SU-DHL-6 (cell line): ENCODE measurements at regions not wholly inside any gene's neighbourhood (a gene's known extent, or its start where the extent isn't known, plus 50 kb on each side); places are given as distances from the start of the nearest gene placed in this dataset.

Experiments used
- H2AFZ ChIP-seq: fragments of 200-600 bp; sonication (generic); 2 replicates; pipeline ENCODE4 v1.6.1; 2014; ENCODE audit warnings: low read depth, mild to moderate bottlenecking, moderate library complexity, mixed read lengths, antibody characterized with exemption, low read length; ENCODE audit not compliant: severe bottlenecking
- H3F3A ChIP-seq: fragments of 200-600 bp; shearing (Covaris generic); 2 replicates; pipeline ENCODE4 v1.6.0; 2016; ENCODE audit warnings: antibody characterized with exemption, mild to moderate bottlenecking; ENCODE audit not compliant: insufficient read depth
- H3K27ac ChIP-seq: fragments of 200-600 bp; sonication (generic); 2 replicates; pipeline ENCODE4 v1.5.1; 2016; ENCODE audit warnings: low read depth, mild to moderate bottlenecking, low read length, moderate library complexity, mixed read lengths
- H3K27me3 ChIP-seq: fragments of 200-600 bp; sonication (generic), shearing (Covaris generic); 2 replicates; pipeline ENCODE4 v1.6.0; 2014; ENCODE audit warnings: mild to moderate bottlenecking, low read length
- H3K36me3 ChIP-seq: fragments of 200-600 bp; sonication (generic); 2 replicates; pipeline ENCODE4 v1.6.1; 2014; ENCODE audit warnings: mild to moderate bottlenecking, low read length, mixed read lengths
- H3K4me2 ChIP-seq: fragments of 300-600, 200-600 bp; shearing (Covaris generic), sonication (generic); 2 replicates; pipeline ENCODE4 v1.6.0; 2014; ENCODE audit warnings: low read length, low read depth, mild to moderate bottlenecking; ENCODE audit not compliant: poor library complexity, severe bottlenecking
- H3K4me3 ChIP-seq: fragments of 200-600 bp; sonication (generic); 2 replicates; pipeline ENCODE4 v1.5.1; 2014; ENCODE audit warnings: antibody characterized with exemption, low read length, mild to moderate bottlenecking, mixed read lengths; ENCODE audit not compliant: insufficient read depth, poor library complexity, severe bottlenecking
- H3K79me2 ChIP-seq: fragments of 200-600 bp; sonication (generic); 2 replicates; pipeline ENCODE4 v1.6.1; 2014; ENCODE audit warnings: mild to moderate bottlenecking, low read length, moderate library complexity; ENCODE audit not compliant: insufficient read depth
- H3K9ac ChIP-seq: fragments of 200-600 bp; sonication (generic); 2 replicates; pipeline ENCODE4 v1.7.0; 2014; ENCODE audit warnings: mild to moderate bottlenecking, low read length
- H3K9me2 ChIP-seq: fragments of 200-600 bp; sonication (generic); replicated peaks from 2 replicates; pipeline ENCODE4 v1.6.1; 2014; ENCODE audit warnings: low read length; ENCODE audit not compliant: insufficient read depth
- H3K9me3 ChIP-seq: fragments of 200-600 bp; sonication (generic); 2 replicates; pipeline ENCODE4 v1.6.1; 2014; ENCODE audit warnings: low read length, mixed read lengths; ENCODE audit not compliant: insufficient read depth
- H4K20me1 ChIP-seq: fragments of 200-600 bp; sonication (generic); 2 replicates; pipeline ENCODE4 v1.6.1; 2014; ENCODE audit warnings: low read depth, mild to moderate bottlenecking, antibody characterized with exemption, low read length, moderate library complexity, mixed read lengths
- CTCF ChIP-seq: fragments of 200-600 bp; sonication (generic); IDR thresholded peaks from one replicate; pipeline ENCODE4 v1.5.1; 2017; ENCODE audit warnings: antibody characterized with exemption, mild to moderate bottlenecking, low read length, moderate library complexity; ENCODE audit not compliant: insufficient read depth, poor library complexity, severe bottlenecking
- EZH2phosphoT487 ChIP-seq: fragments of 200-600 bp; sonication (generic), shearing (Covaris generic); conservative IDR thresholded peaks from 2 replicates; pipeline ENCODE4 v1.6.1; 2018; ENCODE audit warnings: mild to moderate bottlenecking, antibody characterized with exemption, low read length, moderate library complexity, mixed read lengths

GRCh38 chr16:49058382-49058781, 223.3 kb downstream of the CBLN1 start:
- no peaks in the 10 kb centered on the region for H3K79me2 ChIP-seq
- no peaks in the 10 kb centered on the region for H3K27me3 ChIP-seq
- H3F3A ChIP-seq = no peaks in the 10 kb centered on the region
- no peak overlapping the region for H3K9ac ChIP-seq
- H2AFZ ChIP-seq = no peak overlapping the region
- no peak overlapping the region for H3K4me2 ChIP-seq
- no peaks in the 10 kb centered on the region for H3K9me3 ChIP-seq
- H4K20me1 ChIP-seq = no peaks in the 10 kb centered on the region
- H3K9me2 ChIP-seq = no peaks in the 10 kb centered on the region
- H3K27ac ChIP-seq = no peak overlapping the region
- no peak for TF ChIP-seq CTCF
- no peak for TF ChIP-seq EZH2phosphoT487
- no peak overlapping the region for H3K4me3 ChIP-seq
- H3K36me3 ChIP-seq = no peaks in the 10 kb centered on the region

- Histone ChIP-seq H3K4me3 (no peak overlapping the region), H3K27me3 (no peaks in the 10 kb centered on the region), H3K4me2 (no peak overlapping the region), H3K9ac (no peak overlapping the region), H4K20me1 (no peaks in the 10 kb centered on the region), H3K9me2 (no peaks in the 10 kb centered on the region), H3K36me3 (no peaks in the 10 kb centered on the region), H3K79me2 (no peaks in the 10 kb centered on the region), H3K27ac (no peak overlapping the region), H3K9me3 (no peaks in the 10 kb centered on the region), H2AFZ (no peak overlapping the region), H3F3A (no peaks in the 10 kb centered on the region)
- TF ChIP-seq EZH2phosphoT487 (no peak), CTCF (no peak)
These were observed 223.7 kb downstream of the CBLN1 start for GRCh38 chr16:49057936-49058335.

GRCh38 chr16:49057391-49057790, 224.2 kb downstream of the CBLN1 start:
- H4K20me1 ChIP-seq = no peaks in the 10 kb centered on the region
- H3K9me3 ChIP-seq = no peaks in the 10 kb centered on the region
- H3K79me2 ChIP-seq = no peaks in the 10 kb centered on the region
- no peak overlapping the region for H3K9ac ChIP-seq
- H3K27ac ChIP-seq = no peak overlapping the region
- H3K4me2 ChIP-seq = no peak overlapping the region
- no peaks in the 10 kb centered on the region for H3F3A ChIP-seq
- no peaks in the 10 kb centered on the region for H3K27me3 ChIP-seq
- no peaks in the 10 kb centered on the region for H3K9me2 ChIP-seq
- no peak overlapping the region for H3K4me3 ChIP-seq
- TF ChIP-seq EZH2phosphoT487 = no peak
- no peak for TF ChIP-seq CTCF
- H3K36me3 ChIP-seq = no peaks in the 10 kb centered on the region
- no peak overlapping the region for H2AFZ ChIP-seq
